Loucy (cell line): ENCODE measurements at regions not wholly inside any gene's neighbourhood (a gene's known extent, or its start where the extent isn't known, plus 50 kb on each side); places are given as distances from the start of the nearest gene placed in this dataset.

Experiments
- H2AFZ ChIP-seq: fragments of 200-600 bp; sonication (generic); 2 replicates; pipeline ENCODE4 v1.6.0; 2016; ENCODE audit warnings: antibody characterized with exemption, mild to moderate bottlenecking, low read length, moderate library complexity
- H3F3A ChIP-seq: fragments of 200-600 bp; 2 replicates; pipeline ENCODE4 v1.6.0; 2016; ENCODE audit warnings: antibody characterized with exemption, low read depth, mild to moderate bottlenecking
- H3K27me3 ChIP-seq: fragments of 200-600 bp; sonication (generic); 2 replicates; pipeline ENCODE4 v1.6.1; 2014; ENCODE audit warnings: low read length, mild to moderate bottlenecking; ENCODE audit not compliant: insufficient read depth, poor library complexity, severe bottlenecking
- H3K36me3 ChIP-seq: fragments of 200-600 bp; sonication (generic); 2 replicates; pipeline ENCODE4 v1.6.1; 2016; ENCODE audit warnings: low read length; ENCODE audit not compliant: insufficient read depth
- H3K4me1 ChIP-seq: fragments of 200-600 bp; sonication (generic); 2 replicates; pipeline ENCODE4 v1.5.1; 2014; ENCODE audit warnings: low read length, mild to moderate bottlenecking; ENCODE audit not compliant: insufficient read depth, poor library complexity, severe bottlenecking
- H3K4me2 ChIP-seq: fragments of 200-600 bp; sonication (generic); 2 replicates; pipeline ENCODE4 v1.6.0; 2014; ENCODE audit warnings: antibody characterized with exemption, low read length, low read depth, mild to moderate bottlenecking; ENCODE audit not compliant: poor library complexity, severe bottlenecking
- H3K4me3 ChIP-seq: fragments of 200-600 bp; sonication (generic); 2 replicates; pipeline ENCODE4 v1.5.1; 2014; ENCODE audit warnings: low read length, mild to moderate bottlenecking, mixed read lengths; ENCODE audit not compliant: poor library complexity, severe bottlenecking
- H3K79me2 ChIP-seq: fragments of 200-600 bp; sonication (generic); 2 replicates; pipeline ENCODE4 v1.6.1; 2014; ENCODE audit warnings: low read length; ENCODE audit not compliant: insufficient read depth
- H3K9ac ChIP-seq: fragments of 200-600 bp; sonication (generic); 2 replicates; pipeline ENCODE4 v1.6.0; 2014; ENCODE audit warnings: mild to moderate bottlenecking, low read depth, low read length, moderate library complexity; ENCODE audit not compliant: poor library complexity, severe bottlenecking
- H3K9me2 ChIP-seq: fragments of 200-600 bp; sonication (generic); replicated peaks from 2 replicates; pipeline ENCODE4 v1.6.1; 2016; ENCODE audit warnings: low read depth, low read length, mixed read lengths
- H3K9me3 ChIP-seq: fragments of 200-600 bp; sonication (generic); 2 replicates; pipeline ENCODE4 v1.6.1; 2014; ENCODE audit warnings: mild to moderate bottlenecking, antibody characterized with exemption, low read length, low read depth; ENCODE audit not compliant: insufficient read depth
- H4K20me1 ChIP-seq: fragments of 200-600 bp; sonication (generic); 2 replicates; pipeline ENCODE4 v1.6.0; 2014; ENCODE audit warnings: antibody characterized with exemption, low read length, mild to moderate bottlenecking; ENCODE audit not compliant: insufficient read depth, poor library complexity, severe bottlenecking
- CTCF ChIP-seq: fragments of 200-600 bp; sonication (generic); conservative IDR thresholded peaks from 2 replicates; pipeline ENCODE4 v1.5.1; 2014; ENCODE audit warnings: mild to moderate bottlenecking, antibody characterized with exemption, low read length
- EZH2phosphoT487 ChIP-seq: fragments of 200-600 bp; IDR thresholded peaks from 2 replicates; pipeline ENCODE4 v1.6.1; 2018; ENCODE audit warnings: antibody characterized with exemption, mild to moderate bottlenecking, moderate library complexity, borderline replicate concordance

DNA sequence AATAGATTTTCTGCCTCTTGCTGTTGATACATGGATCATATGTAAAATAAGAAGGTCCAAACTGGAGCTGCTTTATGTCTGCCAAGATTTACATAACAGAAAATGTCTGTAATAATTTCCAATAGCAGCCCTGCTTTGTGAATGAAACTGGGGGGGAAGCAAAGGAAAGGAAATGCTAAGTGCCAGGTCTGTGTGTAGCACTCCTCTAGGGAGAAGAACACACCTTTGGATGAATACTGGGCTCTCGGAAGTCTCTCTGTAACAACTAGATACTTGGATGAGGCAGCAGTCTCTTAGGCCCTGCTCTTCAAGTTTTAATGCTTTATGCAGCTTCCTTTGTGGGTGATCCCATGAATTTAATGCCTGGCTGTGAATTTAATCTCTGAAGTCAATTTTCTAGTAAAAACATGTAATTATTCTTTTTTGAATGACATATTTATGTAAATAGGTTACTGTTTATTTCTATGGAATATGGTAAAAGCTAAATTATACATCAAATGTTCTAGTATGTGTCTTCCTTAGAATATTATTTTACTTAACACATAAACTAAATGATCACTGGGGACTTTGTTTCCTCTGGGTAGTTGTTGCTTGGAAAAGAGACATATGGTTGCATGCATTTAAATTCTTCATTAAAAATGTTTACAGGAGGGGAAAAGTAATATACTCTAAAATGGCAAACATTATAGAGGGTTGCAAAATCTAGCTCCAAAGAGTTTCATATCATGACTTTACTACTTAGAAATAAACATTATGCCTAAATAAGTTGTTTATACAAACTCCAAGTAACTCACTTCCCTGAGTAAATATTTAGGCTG is 336.6 kb upstream of the CWC22 start:
- no peaks in the 10 kb centered on the region for H3K9me3 ChIP-seq
- H3K4me3 ChIP-seq, result no peak overlapping the region
- H2AFZ ChIP-seq, result no peak overlapping the region
- H3K4me2 ChIP-seq, result no peak overlapping the region
- no peaks in the 10 kb centered on the region for H3K36me3 ChIP-seq
- H4K20me1 ChIP-seq, result no peaks in the 10 kb centered on the region
- no peak for TF ChIP-seq CTCF
- TF ChIP-seq EZH2phosphoT487, result no peak
- no peaks in the 10 kb centered on the region for H3K4me1 ChIP-seq
- H3K27me3 ChIP-seq, result no peaks in the 10 kb centered on the region
- no peaks in the 10 kb centered on the region for H3K79me2 ChIP-seq
- no peak overlapping the region for H3K9ac ChIP-seq
- no peaks in the 10 kb centered on the region for H3F3A ChIP-seq
- no peaks in the 10 kb centered on the region for H3K9me2 ChIP-seq

DNA sequence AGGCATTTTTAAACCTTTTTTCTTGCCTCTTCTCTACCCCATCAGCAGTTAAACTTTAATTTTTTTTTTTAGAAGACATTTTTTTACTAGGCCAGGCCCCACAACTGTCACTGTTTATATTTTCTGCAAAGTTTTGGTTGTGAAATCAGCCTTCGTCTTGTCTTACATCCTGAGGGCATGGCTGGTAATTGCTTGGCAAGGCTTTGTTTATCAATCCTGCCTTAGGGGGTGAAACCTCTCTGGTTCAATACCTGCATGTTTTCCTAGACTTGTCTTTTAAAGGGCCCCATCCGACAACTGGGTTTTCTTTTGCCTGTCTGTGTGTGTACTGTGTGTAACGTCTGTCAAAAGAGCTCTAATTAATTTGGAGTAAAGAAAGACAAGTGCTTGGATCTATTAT is 330.0 kb upstream of the CWC22 start:
- no peaks in the 10 kb centered on the region for H3F3A ChIP-seq
- no peaks in the 10 kb centered on the region for H3K27me3 ChIP-seq
- no peaks in the 10 kb centered on the region for H3K79me2 ChIP-seq
- H4K20me1 ChIP-seq, result no peaks in the 10 kb centered on the region
- no peak overlapping the region for H3K9ac ChIP-seq
- no peak overlapping the region for H3K4me2 ChIP-seq
- no peak overlapping the region for H2AFZ ChIP-seq
- TF ChIP-seq EZH2phosphoT487 (no peak), CTCF (no peak)
- H3K4me1 ChIP-seq, result no peaks in the 10 kb centered on the region
- no peaks in the 10 kb centered on the region for H3K36me3 ChIP-seq
- H3K9me3 ChIP-seq, result no peaks in the 10 kb centered on the region
- no peak overlapping the region for H3K4me3 ChIP-seq
- no peaks in the 10 kb centered on the region for H3K9me2 ChIP-seq

DNA sequence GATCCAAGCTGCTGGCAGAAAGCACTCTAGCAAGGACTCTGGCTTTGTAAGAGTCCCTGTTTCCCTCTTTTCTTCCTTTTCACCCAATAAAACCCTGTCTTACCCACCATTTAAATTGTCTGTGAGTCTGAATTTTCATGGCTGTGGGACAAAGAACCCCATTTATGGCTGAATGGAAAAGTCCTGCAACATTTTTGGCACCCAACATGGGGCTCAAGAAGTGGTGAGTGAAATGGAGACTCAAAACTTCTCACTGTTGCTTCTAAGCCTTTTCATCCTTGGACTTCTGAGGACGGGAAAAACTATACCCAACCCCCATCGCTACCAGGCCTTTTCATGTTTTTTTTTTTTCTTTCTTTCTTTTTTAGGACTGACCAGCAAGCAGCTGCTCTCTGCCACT is 329.5 kb upstream of the CWC22 start:
- Histone ChIP-seq H3K9ac (no peak overlapping the region), H2AFZ (no peak overlapping the region), H3K27me3 (no peaks in the 10 kb centered on the region), H3K4me2 (no peak overlapping the region), H3K4me1 (no peaks in the 10 kb centered on the region), H3K4me3 (no peak overlapping the region), H3K9me3 (no peaks in the 10 kb centered on the region), H4K20me1 (no peaks in the 10 kb centered on the region), H3K79me2 (no peaks in the 10 kb centered on the region), H3K36me3 (no peaks in the 10 kb centered on the region), H3F3A (no peaks in the 10 kb centered on the region), H3K9me2 (no peaks in the 10 kb centered on the region)
- no peak for TF ChIP-seq CTCF
- TF ChIP-seq EZH2phosphoT487, result no peak
